GM18907 (cell line): ENCODE measurements at regions not wholly inside any gene's neighbourhood (a gene's known extent, or its start where the extent isn't known, plus 50 kb on each side); places are given as distances from the start of the nearest gene placed in this dataset.
"Not testable (repeated sequence)": the region's sequence is repeated elsewhere in the genome, so short reads cannot be mapped to it uniquely, and the experiment has no call there.

Source experiments
- ATAC-seq: cut with Tn5 transposase; IDR thresholded peaks from one replicate; pipeline ENCODE4 v1.9.1; 2021; ENCODE audit warnings: mild to moderate bottlenecking, moderate library complexity; ENCODE audit not compliant: unreplicated experiment

DNA sequence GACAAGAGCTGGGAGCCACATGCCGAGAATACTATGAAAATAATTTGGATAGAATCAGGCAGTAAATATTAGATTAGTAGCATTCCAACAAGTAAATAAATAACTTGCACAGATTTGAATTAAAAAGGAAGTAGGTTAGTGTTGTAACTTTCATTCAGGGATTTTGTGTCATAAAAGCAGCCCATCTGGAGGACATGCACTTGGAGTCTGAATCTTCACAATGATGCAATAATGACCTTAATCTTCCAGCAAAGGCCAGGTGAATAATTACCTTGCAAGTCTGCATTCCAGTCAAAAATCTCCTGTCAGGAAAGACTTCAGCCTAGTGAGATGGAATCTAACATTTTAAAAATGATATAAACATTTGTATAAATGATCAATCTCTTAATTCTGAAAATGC, 518.1 kb downstream of the KCNJ2 start:
- no peak for ATAC-seq

- no peak for ATAC-seq
These were observed 521.8 kb downstream of the KCNJ2 start for GRCh38 chr17:70691150-70691549.

GRCh38 chr17:70699408-70699807, 530.1 kb downstream of the KCNJ2 start:
- no peak for ATAC-seq

DNA sequence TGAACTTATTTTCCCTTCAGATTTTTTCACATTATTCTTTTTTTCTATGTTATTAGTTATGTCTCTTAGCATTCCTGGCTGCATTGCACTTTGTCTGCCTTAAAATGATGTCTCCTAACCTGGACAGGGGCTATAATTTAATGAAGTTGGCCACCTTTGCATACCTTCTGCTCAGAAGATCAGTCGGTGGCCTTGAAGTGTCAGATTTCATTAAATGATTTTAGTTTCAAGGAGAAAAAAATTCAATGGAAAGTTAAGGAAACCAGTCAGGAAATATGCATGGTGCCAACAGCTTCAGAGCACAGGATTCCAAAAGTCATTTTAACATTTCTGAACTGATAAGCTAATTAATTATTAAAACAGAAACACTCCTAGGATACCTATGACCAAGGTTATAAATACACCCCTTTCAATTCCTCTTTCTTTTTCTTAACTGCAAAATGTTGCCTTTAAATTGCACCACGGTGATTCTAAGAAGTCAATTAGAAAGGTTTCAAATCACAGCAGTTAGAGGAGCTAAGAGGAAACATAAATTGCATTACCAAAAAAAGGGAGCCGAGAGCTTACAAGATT, 533.4 kb downstream of the KCNJ2 start:
- no peak for ATAC-seq

- no peak for ATAC-seq
These were observed 540.3 kb downstream of the KCNJ2 start for GRCh38 chr17:70709596-70709995.

- no peak for ATAC-seq
These were observed 544.4 kb downstream of the KCNJ2 start for GRCh38 chr17:70713694-70714093.

GRCh38 chr17:70716551-70716950, 547.2 kb downstream of the KCNJ2 start:
- ATAC-seq, result no peak

GRCh38 chr17:70717042-70717441, 547.7 kb downstream of the KCNJ2 start:
- no peak for ATAC-seq

DNA sequence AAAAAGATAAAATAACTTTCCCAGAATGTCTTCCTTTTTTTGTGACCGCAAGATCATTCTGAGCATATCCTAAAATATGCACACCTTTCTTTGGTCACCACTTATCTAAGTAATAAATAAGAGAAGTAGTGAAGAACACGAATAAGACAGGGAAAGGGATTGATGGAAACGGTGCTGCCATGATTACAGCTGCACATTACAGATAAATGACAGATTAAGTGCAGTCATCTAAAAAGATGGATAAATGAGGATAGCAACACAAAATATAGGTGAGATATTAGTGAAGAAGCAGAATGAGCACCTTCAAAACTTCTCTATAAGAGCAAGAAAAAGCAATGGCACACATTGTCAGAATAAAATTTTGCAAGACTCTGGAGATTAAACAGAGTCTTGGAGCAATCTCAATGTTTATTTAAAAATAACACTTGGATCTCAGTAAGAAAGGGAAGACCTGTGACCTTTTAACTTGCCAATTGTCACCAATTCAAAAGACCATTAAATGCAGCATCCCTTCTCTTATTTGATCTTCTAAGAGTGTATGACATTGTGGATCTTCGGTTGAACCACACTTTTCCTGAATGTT, 567.1 kb downstream of the KCNJ2 start:
- ATAC-seq, result no peak

DNA sequence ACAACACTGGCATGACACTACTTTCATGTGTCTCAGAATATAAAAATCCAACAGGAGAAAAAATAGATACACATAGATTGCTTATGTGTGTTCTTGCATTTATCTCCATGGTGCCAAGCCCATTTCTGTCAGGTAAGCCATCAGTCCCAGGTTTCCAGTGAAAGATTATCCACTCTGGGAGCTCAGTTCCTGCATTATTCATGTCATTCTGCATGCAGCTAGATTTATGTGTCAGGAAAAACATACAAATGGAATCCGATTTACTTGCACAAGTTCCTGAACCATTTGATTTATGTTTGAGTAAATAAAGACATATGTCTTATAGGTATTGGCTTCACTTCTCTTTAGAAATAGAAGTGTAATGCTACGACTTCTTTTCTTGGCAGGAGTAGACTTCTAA, 569.7 kb downstream of the KCNJ2 start:
- no peak for ATAC-seq

GRCh38 chr17:70746574-70746973, 577.2 kb downstream of the KCNJ2 start:
- ATAC-seq, result not testable (repeated sequence)

GRCh38 chr17:70750983-70751382, 581.7 kb downstream of the KCNJ2 start:
- no peak for ATAC-seq

DNA sequence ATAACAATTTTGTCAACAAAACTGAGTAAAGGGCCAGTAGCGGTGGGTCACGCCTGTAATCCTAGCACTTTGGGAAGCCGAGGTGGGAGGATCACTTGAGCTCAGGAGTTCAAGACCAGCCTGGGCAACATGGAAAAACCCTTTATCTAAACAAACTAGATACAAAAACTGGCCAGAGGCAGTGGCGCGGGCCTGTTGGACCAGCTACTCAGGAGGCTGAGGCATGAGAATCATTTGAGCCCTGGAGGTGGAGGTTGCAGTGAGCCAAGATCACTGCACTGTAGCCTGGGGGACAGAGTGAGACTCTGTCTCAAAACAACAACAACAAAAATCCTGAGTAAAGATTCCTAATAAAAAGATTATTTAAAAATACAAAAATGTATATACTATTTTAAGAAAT, 583.1 kb downstream of the KCNJ2 start:
- not testable (repeated sequence) for ATAC-seq

GRCh38 chr17:70752966-70753467, 583.7 kb downstream of the KCNJ2 start:
- no peak for ATAC-seq

DNA sequence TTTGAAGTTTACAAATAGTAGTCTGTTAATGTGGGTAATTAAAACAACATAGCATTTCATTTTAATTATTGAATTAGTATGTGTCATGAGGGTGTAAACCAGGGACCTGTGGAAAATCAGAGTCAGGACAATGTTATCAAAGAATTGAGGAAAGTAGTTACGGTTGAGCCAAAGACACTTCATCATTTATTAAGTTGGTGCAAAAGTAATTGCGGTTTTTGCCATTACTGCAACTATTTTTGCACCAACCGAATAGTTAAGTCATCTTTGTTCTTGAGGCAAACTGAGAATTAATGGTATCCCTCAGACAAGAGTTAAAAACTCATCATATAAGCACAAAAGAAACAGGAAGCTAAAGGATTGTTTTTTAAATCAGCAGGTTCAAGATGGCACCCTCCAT, 593.7 kb downstream of the KCNJ2 start:
- no peak for ATAC-seq

- ATAC-seq, result no peak
These were observed 597.9 kb downstream of the KCNJ2 start for GRCh38 chr17:70767102-70767701.

DNA sequence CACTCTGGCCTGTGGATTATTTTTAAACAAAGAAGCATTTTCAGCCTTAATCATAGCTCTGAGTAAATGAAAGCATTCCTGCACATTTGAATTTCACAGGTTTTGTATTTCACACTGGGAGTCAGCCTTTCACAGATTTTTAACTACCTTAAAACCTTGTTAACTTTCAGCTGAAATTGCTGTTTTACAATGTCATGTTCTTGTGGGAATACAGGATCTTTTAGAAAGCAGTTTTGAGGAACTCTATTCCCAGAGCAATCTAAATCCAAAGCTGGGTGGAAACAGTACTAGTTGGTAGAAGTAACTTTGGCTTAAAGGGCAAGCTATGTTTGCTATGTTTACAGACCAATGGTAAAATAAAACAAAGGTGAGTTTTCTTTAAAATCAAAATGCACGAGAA, 600.6 kb downstream of the KCNJ2 start:
- ATAC-seq, result no peak

- no peak for ATAC-seq
These were observed 602.6 kb downstream of the KCNJ2 start for GRCh38 chr17:70771804-70772386.

GRCh38 chr17:70772761-70773160, 603.4 kb downstream of the KCNJ2 start:
- no peak for ATAC-seq

DNA sequence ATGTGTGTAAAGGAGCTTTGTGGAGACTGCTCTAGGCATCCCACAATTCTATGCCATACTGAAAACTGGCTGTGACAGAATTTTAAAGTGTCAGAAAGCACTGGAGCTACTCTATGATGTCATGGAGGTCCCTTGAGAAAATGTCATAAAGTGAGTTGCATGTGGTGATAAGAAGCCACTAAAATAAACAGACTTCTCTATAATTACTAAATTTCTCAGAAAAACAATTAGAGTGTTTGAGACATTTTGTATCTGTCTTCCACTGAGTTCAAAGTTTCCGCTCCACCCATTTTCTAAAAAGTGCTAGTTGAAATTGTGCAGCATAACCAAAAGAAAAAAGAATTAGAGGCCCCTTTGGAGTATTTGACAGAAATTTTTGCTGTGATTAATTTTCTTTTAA, 603.9 kb downstream of the KCNJ2 start:
- no peak for ATAC-seq

DNA sequence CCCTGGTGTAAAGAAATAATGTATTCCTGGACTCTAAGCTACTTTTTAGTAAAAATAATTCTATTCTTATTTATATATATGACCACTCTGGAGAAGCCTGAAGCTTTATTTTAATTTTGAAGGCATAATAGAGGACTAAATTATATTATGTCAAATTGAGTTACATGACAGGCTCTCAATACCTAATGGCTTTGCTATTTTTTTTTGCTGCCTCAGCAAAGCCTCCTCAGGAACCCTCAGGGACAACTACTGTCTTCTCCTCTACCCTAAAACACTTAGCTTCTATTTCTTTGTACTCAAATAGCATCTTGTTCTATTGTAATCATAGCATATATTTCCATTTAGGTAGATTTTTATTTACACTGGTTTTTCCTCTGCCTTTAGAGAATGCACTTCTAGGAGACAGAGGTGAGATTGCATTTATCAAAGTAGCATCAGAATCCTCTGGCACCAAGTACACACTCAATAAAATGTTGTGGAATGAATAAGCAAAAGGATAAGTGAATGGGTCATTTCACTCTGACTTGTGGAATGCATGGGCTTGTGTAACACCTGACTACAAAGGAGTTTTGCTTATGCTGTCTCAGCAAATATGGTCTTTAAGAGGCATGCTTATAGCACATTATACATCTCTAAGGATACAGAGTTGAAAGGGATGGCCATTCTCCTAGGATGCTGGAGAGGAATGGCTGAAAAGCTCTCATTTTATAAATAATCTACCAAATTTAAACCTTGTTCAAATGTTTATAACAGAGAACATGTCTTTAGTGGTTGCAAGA, 605.2 kb downstream of the KCNJ2 start:
- ATAC-seq, result no peak
